ENCODE measurements at regions not wholly inside any gene's neighbourhood (a gene's known extent, or its start where the extent isn't known, plus 50 kb on each side); places are given as distances from the start of the nearest gene placed in this dataset.

GRCh38 chr5:6823996-6824395, 110.8 kb downstream of the TENT4A start:
- H3K36me3 Mint-ChIP-seq (ENCODE audit: insufficient read depth, unreplicated experiment), result no peaks in the 10 kb centered on the region
- DNase-seq (ENCODE audit: unreplicated experiment), result no peak
- no peaks in the 10 kb centered on the region for H3K9me3 Mint-ChIP-seq (ENCODE audit: unreplicated experiment)
- no peak for TF ChIP-seq CTCF (IDR thresholded peaks at IDR 0.05; ENCODE audit: unreplicated experiment)
- peaks cover 10% of the 10 kb centered on the region for H3K4me1 Mint-ChIP-seq (ENCODE audit: insufficient read depth, unreplicated experiment)
- no peak overlapping the region for H3K4me3 Mint-ChIP-seq (ENCODE audit: unreplicated experiment)
- POLR2A ChIA-PET, result interaction anchor here (0.7 kb wide), 1 partner anchor 10 kb away, joined by 4 read pairs; no protein-coding TSS in a partner anchor
- no TSS peak for BruUV-seq (replicated peaks)
- H3K27me3 Mint-ChIP-seq (ENCODE audit: insufficient read depth, unreplicated experiment), result peaks cover 57% of the 10 kb centered on the region
- intact Hi-C loops (cut with micrococcal nuclease), result no loop called here
- no peak overlapping the region for H3K27ac Mint-ChIP-seq (ENCODE audit: low read depth, unreplicated experiment)
- CTCF ChIA-PET, result interaction anchor here (1.2 kb wide), 1 partner anchor 28 kb away, joined by 5 read pairs; no protein-coding TSS in a partner anchor

GRCh38 chr5:6825678-6826244, 112.5 kb downstream of the TENT4A start:
- Mint-ChIP-seq H3K9me3 (ENCODE audit: unreplicated experiment) (peaks cover 3% of the 10 kb centered on the region), H3K36me3 (ENCODE audit: insufficient read depth, unreplicated experiment) (no peaks in the 10 kb centered on the region), H3K4me3 (ENCODE audit: unreplicated experiment) (no peak overlapping the region), H3K27me3 (ENCODE audit: insufficient read depth, unreplicated experiment) (peaks cover 57% of the 10 kb centered on the region), H3K27ac (ENCODE audit: low read depth, unreplicated experiment) (no peak overlapping the region), H3K4me1 (ENCODE audit: insufficient read depth, unreplicated experiment) (peaks cover 7% of the 10 kb centered on the region)
- TF ChIP-seq CTCF (IDR thresholded peaks at IDR 0.05; ENCODE audit: unreplicated experiment), result no peak
- ChIA-PET POLR2A (no interaction called here), CTCF (interaction anchor here (0.6 to 1.2 kb wide), 3 partner anchors 10 to 343 kb away, joined by 3 to 4 read pairs (median 3); no protein-coding TSS in a partner anchor)
- intact Hi-C loops (cut with micrococcal nuclease), result loop anchor here (2.0 kb wide), 1 partner anchor 927 kb away; no protein-coding TSS in a partner anchor
- DNase-seq (ENCODE audit: unreplicated experiment), result no peak
- BruUV-seq (replicated peaks), result no TSS peak

GRCh38 chr5:6826756-6827155, 113.5 kb downstream of the TENT4A start:
- Mint-ChIP-seq H3K9me3 (ENCODE audit: unreplicated experiment) (peaks cover 7% of the 10 kb centered on the region), H3K36me3 (ENCODE audit: insufficient read depth, unreplicated experiment) (no peaks in the 10 kb centered on the region), H3K4me3 (ENCODE audit: unreplicated experiment) (no peak overlapping the region), H3K27me3 (ENCODE audit: insufficient read depth, unreplicated experiment) (peaks cover 57% of the 10 kb centered on the region), H3K4me1 (ENCODE audit: insufficient read depth, unreplicated experiment) (peaks cover 7% of the 10 kb centered on the region), H3K27ac (ENCODE audit: low read depth, unreplicated experiment) (no peak overlapping the region)
- intact Hi-C loops (cut with micrococcal nuclease), result loop anchor here (2.0 kb wide), 1 partner anchor 926 kb away; no protein-coding TSS in a partner anchor
- CTCF ChIA-PET, result interaction anchor here (0.5 kb wide), 1 partner anchor 1958 kb away, joined by 3 read pairs; no protein-coding TSS in a partner anchor
- DNase-seq (ENCODE audit: unreplicated experiment), result no peak
- BruUV-seq (replicated peaks), result no TSS peak
- POLR2A ChIA-PET, result no interaction called here
- TF ChIP-seq CTCF (IDR thresholded peaks at IDR 0.05; ENCODE audit: unreplicated experiment), result no peak

GRCh38 chr5:6827526-6828219, 114.4 kb downstream of the TENT4A start:
- H3K27ac Mint-ChIP-seq (ENCODE audit: low read depth, unreplicated experiment), result no peak overlapping the region
- CTCF ChIA-PET, result no interaction called here
- no TSS peak for BruUV-seq (replicated peaks)
- TF ChIP-seq CTCF (IDR thresholded peaks at IDR 0.05; ENCODE audit: unreplicated experiment), result no peak
- H3K27me3 Mint-ChIP-seq (ENCODE audit: insufficient read depth, unreplicated experiment), result peaks cover 50% of the 10 kb centered on the region
- intact Hi-C loops (cut with micrococcal nuclease), result loop anchor here (2.0 kb wide), 1 partner anchor 925 kb away; no protein-coding TSS in a partner anchor
- POLR2A ChIA-PET, result no interaction called here
- DNase-seq (ENCODE audit: unreplicated experiment), result no peak
- no peak overlapping the region for H3K4me3 Mint-ChIP-seq (ENCODE audit: unreplicated experiment)
- H3K36me3 Mint-ChIP-seq (ENCODE audit: insufficient read depth, unreplicated experiment), result no peaks in the 10 kb centered on the region
- H3K9me3 Mint-ChIP-seq (ENCODE audit: unreplicated experiment), result peaks cover 7% of the 10 kb centered on the region
- peaks cover 7% of the 10 kb centered on the region for H3K4me1 Mint-ChIP-seq (ENCODE audit: insufficient read depth, unreplicated experiment)

Data from MCF 10A (cell line).